OCI-LY1 (cell line): ENCODE measurements at regions not wholly inside any gene's neighbourhood (a gene's known extent, or its start where the extent isn't known, plus 50 kb on each side); places are given as distances from the start of the nearest gene placed in this dataset.

ENCODE experiments used
- EZH2 ChIP-seq: fragments of 200-600 bp; sonication (generic), shearing (Covaris generic); IDR thresholded peaks from 2 replicates; pipeline ENCODE4 v1.8.0; 2017; ENCODE audit warnings: borderline replicate concordance, mixed run types, mild to moderate bottlenecking, antibody characterized with exemption, low read length, moderate library complexity, mixed read lengths
- TF ChIP-seq, protein P1 (sequence below): fragments of 200-600 bp; sonication (generic), shearing (Covaris generic); IDR thresholded peaks from 2 replicates; pipeline ENCODE4 v1.5.1; 2017; ENCODE audit warnings: mild to moderate bottlenecking, antibody characterized with exemption, low read length, moderate library complexity, mixed read lengths

DNA sequence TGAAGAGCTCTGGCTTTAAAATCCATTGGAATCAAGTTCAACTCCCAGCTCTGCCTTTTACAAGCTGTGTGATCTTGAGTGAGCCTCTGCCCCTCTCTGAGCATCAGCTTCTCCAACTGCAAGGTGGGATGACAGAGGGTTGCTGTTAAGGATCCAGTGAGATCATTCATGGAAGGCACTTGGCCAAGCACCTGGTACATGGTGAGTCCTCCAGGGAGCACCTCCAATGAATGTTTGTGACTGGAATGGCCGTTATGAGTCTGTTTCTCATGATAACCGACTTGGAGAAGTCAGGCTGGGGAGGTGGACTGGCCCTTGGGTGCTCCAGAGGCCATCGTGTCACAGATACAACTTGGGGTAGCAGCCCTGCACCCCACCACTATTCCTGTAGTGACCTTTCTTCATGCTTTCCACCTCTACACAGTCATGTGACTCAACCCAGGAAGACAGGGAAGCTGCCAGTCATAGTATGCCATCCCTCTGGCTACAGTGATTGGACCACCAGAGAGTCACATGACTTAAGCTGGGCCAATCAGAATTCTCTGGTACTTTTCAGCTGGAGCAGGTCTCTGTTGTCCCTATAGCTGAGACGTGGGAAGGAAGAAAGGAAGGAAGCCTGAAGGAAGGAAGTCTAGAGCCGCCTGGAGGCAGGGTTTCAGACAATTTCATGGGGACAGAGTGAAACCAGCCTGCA, 146.5 kb upstream of the MYL2 start:
- TF ChIP-seq EZH2, result no peak
- TF ChIP-seq, protein P1, sequence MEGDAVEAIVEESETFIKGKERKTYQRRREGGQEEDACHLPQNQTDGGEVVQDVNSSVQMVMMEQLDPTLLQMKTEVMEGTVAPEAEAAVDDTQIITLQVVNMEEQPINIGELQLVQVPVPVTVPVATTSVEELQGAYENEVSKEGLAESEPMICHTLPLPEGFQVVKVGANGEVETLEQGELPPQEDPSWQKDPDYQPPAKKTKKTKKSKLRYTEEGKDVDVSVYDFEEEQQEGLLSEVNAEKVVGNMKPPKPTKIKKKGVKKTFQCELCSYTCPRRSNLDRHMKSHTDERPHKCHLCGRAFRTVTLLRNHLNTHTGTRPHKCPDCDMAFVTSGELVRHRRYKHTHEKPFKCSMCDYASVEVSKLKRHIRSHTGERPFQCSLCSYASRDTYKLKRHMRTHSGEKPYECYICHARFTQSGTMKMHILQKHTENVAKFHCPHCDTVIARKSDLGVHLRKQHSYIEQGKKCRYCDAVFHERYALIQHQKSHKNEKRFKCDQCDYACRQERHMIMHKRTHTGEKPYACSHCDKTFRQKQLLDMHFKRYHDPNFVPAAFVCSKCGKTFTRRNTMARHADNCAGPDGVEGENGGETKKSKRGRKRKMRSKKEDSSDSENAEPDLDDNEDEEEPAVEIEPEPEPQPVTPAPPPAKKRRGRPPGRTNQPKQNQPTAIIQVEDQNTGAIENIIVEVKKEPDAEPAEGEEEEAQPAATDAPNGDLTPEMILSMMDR, result no peak
